Choroid plexus epithelial cell (primary cell): ENCODE measurements at regions not wholly inside any gene's neighbourhood (a gene's known extent, or its start where the extent isn't known, plus 50 kb on each side); places are given as distances from the start of the nearest gene placed in this dataset.

ENCODE experiments used
- DNase-seq: peaks from one replicate; pipeline ENCODE4 v3.0.0-alpha.2; 2010; ENCODE audit warnings: low read depth
- H3K4me3 ChIP-seq: 2 replicates; pipeline ENCODE4 v1.5.1; 2011; ENCODE audit warnings: low read depth, mild to moderate bottlenecking, control low read depth, low read length, moderate library complexity
- TF ChIP-seq, protein P1 (sequence below): conservative IDR thresholded peaks from 2 replicates; pipeline ENCODE4 v1.5.1; 2011; ENCODE audit warnings: low read depth, mild to moderate bottlenecking, control low read depth, inconsistent platforms, low read length, moderate library complexity

GRCh38 chr20:40294747-40295146 is 394.3 kb downstream of the MAFB start:
- no peak for DNase-seq
- TF ChIP-seq, protein P1, sequence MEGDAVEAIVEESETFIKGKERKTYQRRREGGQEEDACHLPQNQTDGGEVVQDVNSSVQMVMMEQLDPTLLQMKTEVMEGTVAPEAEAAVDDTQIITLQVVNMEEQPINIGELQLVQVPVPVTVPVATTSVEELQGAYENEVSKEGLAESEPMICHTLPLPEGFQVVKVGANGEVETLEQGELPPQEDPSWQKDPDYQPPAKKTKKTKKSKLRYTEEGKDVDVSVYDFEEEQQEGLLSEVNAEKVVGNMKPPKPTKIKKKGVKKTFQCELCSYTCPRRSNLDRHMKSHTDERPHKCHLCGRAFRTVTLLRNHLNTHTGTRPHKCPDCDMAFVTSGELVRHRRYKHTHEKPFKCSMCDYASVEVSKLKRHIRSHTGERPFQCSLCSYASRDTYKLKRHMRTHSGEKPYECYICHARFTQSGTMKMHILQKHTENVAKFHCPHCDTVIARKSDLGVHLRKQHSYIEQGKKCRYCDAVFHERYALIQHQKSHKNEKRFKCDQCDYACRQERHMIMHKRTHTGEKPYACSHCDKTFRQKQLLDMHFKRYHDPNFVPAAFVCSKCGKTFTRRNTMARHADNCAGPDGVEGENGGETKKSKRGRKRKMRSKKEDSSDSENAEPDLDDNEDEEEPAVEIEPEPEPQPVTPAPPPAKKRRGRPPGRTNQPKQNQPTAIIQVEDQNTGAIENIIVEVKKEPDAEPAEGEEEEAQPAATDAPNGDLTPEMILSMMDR = no peak
- H3K4me3 ChIP-seq = no peak overlapping the region

DNA sequence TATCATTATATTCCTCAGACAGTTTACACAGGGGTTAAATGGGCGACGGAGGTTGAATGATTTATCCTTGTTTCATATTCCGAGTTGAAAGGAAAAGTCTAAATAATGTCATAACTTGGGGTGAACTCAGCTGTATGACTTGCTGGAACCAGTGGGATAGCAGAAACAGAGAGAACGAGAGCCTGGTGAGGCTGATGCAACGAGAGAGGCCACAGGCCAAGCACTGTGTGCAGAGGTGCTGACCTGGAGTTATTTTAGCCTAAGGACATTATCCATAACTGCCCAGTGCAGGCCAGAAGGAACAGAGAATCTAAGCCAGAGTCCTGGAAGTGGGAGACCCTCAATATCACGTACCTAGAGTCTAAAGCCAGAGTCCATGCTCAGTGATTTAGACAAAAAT is 394.9 kb downstream of the MAFB start:
- no peak for DNase-seq
- no peak overlapping the region for H3K4me3 ChIP-seq
- TF ChIP-seq, protein P1 = no peak

- DNase-seq = peak; percentile 24
- TF ChIP-seq, protein P1 = no peak
Observed at GRCh38 chr20:40293740-40294139, 395.3 kb downstream of the MAFB start.

DNA sequence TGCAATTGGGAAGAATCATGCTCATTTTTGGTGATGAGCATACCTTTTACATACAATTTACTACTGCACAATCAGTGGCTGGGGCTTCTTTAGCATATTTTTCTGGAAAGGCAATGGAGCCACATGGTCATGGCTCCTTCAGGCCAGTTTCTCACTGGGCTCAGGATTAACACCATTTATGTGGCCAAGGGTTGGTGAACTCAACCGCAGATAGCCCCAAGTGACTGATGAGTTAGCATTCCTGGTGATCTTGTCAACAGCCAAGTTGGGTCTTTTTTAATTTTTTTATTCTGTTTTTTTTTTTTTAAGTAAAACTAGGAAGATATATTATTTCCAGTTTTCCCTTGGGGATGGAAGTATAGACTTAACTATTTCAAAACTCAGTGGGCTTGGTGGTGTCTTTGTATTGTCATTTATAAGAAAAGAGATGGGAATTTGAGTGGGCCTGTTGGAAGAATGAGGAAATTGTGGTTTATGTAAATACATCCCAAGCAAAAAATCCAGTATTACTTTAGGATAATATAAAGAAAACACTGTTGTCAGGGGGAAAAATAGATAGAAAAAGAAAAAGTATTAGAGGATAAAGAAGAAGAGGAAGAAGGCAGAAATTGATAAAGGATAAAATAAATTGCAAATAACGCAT is 397.4 kb downstream of the MAFB start:
- DNase-seq = no peak
- no peak overlapping the region for H3K4me3 ChIP-seq
- TF ChIP-seq, protein P1 = no peak

More at GRCh38 chr20:40293740-40294139, 395.3 kb downstream of the MAFB start:
- H3K4me3 ChIP-seq = no peak overlapping the region

DNA sequence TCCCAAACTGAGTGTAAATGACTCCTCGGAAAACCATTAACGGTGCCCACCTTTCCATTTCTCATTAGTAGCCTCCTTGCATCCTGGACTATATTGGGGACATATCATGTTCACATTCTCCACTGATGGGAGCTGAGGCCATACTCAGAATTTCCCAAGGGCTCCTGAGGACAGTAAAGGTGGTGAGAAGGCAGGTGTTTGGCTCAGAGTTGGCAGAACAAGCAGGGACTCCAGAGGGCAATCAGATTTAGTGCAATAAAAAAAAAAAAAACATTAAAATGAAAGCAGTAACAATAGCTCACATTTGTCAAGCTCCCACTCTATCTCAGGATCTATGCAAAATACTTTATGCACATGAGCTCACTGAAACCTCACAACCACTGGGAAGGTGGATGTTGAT is 401.4 kb downstream of the MAFB start:
- DNase-seq = no peak
- TF ChIP-seq, protein P1 = no peak
- H3K4me3 ChIP-seq = no peak overlapping the region

GRCh38 chr20:40286975-40287531 is 402.0 kb downstream of the MAFB start:
- DNase-seq = peak; percentile 36

More at GRCh38 chr20:40286975-40287531, 402.0 kb downstream of the MAFB start:
- TF ChIP-seq, protein P1 = no peak
- no peak overlapping the region for H3K4me3 ChIP-seq
